Lower lobe of right lung (tissue), 2 donors: ENCODE measurements at regions not wholly inside any gene's neighbourhood (a gene's known extent, or its start where the extent isn't known, plus 50 kb on each side); places are given as distances from the start of the nearest gene placed in this dataset.

Source experiments
- ATAC-seq, 2 donors: fragments of 200-7000 bp; cut with Tn5 transposase; one replicate each; pipeline ENCODE4 v1.9.1; 2020 to 2022; ENCODE audit warnings: mild to moderate bottlenecking in 2 of 2, moderate library complexity in 2 of 2
- DNase-seq: peaks from one replicate; pipeline ENCODE4 v3.0.0-alpha.2; 2020
- H3K27ac ChIP-seq: fragments of 200-600 bp; one replicate; pipeline ENCODE4 v1.8.0; 2022
- H3K27me3 ChIP-seq: fragments of 200-600 bp; one replicate; pipeline ENCODE4 v1.8.0; 2022; ENCODE audit warnings: low read depth
- H3K36me3 ChIP-seq: fragments of 200-600 bp; one replicate; pipeline ENCODE4 v1.8.0; 2022; ENCODE audit warnings: mild to moderate bottlenecking
- H3K4me1 ChIP-seq: fragments of 200-600 bp; one replicate; pipeline ENCODE4 v1.8.0; 2022
- H3K4me3 ChIP-seq: fragments of 200-600 bp; one replicate; pipeline ENCODE4 v1.8.0; 2022; ENCODE audit warnings: mild to moderate bottlenecking
- H3K9me3 ChIP-seq: fragments of 200-600 bp; one replicate; pipeline ENCODE4 v1.8.0; 2022
- intact Hi-C: fragments of 100-400 bp; cut with DNase I; formaldehyde crosslinking; loops from one replicate; pipeline ENCODE4 v1.11.0; 2022
- TF ChIP-seq, protein P1 (sequence below): fragments of 200-600 bp; IDR thresholded peaks from one replicate; pipeline ENCODE4 v1.8.0; 2022; ENCODE audit warnings: antibody characterized with exemption, mild to moderate bottlenecking
- donor health status: DM: no; HTN: yes; CAD: no; lungs with severe emphysema.

DNA sequence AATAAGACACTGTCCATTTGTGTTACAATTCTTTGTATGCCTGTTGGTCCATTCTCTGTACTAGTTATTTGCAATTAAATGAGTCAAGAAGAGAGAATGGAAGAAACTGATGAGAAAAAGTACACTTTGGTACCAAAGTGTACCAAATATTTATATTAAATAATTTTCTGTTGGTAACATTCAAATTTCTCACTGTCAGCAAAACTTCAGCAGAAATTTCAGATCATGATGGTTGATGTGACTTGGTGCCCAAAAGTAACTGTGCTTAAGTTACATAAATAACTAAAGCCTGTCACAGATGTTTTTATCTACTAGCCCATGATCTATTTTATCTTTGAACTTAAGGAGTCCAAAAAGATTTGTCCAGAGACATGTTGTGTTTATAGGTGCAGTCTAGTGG, 274.4 kb upstream of the CXADR start:
- Histone ChIP-seq H3K36me3 (no peaks in the 10 kb centered on the region), H3K27ac (no peak overlapping the region), H3K27me3 (no peaks in the 10 kb centered on the region), H3K4me3 (no peak overlapping the region), H3K4me1 (no peaks in the 10 kb centered on the region), H3K9me3 (no peaks in the 10 kb centered on the region)
- DNase-seq: no peak
- TF ChIP-seq, protein P1, sequence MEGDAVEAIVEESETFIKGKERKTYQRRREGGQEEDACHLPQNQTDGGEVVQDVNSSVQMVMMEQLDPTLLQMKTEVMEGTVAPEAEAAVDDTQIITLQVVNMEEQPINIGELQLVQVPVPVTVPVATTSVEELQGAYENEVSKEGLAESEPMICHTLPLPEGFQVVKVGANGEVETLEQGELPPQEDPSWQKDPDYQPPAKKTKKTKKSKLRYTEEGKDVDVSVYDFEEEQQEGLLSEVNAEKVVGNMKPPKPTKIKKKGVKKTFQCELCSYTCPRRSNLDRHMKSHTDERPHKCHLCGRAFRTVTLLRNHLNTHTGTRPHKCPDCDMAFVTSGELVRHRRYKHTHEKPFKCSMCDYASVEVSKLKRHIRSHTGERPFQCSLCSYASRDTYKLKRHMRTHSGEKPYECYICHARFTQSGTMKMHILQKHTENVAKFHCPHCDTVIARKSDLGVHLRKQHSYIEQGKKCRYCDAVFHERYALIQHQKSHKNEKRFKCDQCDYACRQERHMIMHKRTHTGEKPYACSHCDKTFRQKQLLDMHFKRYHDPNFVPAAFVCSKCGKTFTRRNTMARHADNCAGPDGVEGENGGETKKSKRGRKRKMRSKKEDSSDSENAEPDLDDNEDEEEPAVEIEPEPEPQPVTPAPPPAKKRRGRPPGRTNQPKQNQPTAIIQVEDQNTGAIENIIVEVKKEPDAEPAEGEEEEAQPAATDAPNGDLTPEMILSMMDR: no peak
- intact Hi-C loops: no loop called here
- ATAC-seq: no peak

DNA sequence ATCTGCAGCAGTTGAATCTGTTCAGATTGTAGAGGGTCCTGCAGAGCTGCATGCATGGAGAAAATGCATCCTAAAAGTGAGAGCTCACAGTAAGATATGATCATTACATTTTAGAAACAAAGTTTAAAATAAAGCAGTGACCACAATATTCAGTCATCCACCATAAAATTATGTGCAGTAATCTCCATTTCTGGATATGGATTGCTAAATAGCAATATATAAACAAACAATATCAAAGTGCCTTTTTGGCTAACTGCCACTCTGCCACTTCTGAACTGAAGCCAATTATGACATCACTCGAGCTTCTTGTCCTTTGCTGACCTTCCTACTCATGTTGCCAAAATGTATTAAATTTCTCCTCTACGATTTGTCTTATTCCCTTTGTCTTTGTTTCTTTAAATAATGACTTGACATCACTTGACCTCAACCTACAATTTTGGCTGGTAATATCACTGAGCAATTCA, 262.0 kb upstream of the CXADR start:
- TF ChIP-seq, protein P1: no peak
- ATAC-seq: no peak
- Histone ChIP-seq H3K9me3 (no peaks in the 10 kb centered on the region), H3K27ac (no peak overlapping the region), H3K4me1 (no peaks in the 10 kb centered on the region), H3K36me3 (no peaks in the 10 kb centered on the region), H3K27me3 (no peaks in the 10 kb centered on the region), H3K4me3 (no peak overlapping the region)
- intact Hi-C loops: no loop called here
- DNase-seq: no peak

DNA sequence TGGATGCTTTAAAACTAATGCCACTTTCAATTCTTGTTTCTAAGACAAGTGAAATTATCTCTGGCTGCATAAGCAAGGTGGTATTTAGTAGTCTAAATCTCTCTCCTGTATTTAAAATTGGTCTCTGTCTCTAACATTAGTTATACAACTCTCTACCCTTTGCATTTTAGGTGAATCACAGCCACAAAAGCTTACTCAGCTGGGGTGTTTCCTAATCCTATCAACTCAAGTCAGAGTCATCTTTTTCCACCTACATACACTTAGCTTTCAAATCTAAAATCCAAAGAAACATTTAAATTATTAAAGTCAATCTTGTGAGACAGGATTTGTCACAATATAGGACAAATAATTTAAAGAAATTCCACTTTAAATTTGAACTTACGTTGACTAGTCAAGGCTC, 255.1 kb upstream of the CXADR start:
- Histone ChIP-seq H3K36me3 (no peaks in the 10 kb centered on the region), H3K9me3 (no peaks in the 10 kb centered on the region), H3K27me3 (no peaks in the 10 kb centered on the region), H3K27ac (no peak overlapping the region), H3K4me1 (no peaks in the 10 kb centered on the region), H3K4me3 (no peak overlapping the region)
- intact Hi-C loops: no loop called here
- TF ChIP-seq, protein P1: no peak
- no peak for ATAC-seq
- no peak for DNase-seq

DNA sequence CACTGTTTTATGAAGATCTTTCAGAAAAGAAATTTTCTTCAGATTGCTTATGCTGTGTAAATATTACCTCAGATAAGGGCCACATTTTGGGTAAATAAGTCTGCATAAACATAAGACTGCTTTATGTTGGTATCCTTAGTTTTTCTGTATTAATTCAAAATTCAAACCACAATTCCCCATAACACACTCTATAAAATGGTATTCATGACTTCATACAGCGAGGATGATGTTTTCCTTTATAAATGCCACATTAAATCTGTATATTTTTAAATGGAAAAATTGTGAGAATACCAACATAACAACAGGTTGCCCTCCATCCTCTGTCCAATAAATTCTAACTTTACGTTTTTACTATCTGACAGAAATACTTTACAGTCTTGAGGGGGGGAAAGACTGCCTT, 248.7 kb upstream of the CXADR start:
- H3K27me3 ChIP-seq: no peaks in the 10 kb centered on the region
- DNase-seq (no peak), ATAC-seq (no peak)
- no peak overlapping the region for H3K27ac ChIP-seq
- no peak overlapping the region for H3K4me3 ChIP-seq
- H3K9me3 ChIP-seq: no peaks in the 10 kb centered on the region
- TF ChIP-seq, protein P1: no peak
- no peaks in the 10 kb centered on the region for H3K36me3 ChIP-seq
- intact Hi-C loops: no loop called here
- H3K4me1 ChIP-seq: no peaks in the 10 kb centered on the region

DNA sequence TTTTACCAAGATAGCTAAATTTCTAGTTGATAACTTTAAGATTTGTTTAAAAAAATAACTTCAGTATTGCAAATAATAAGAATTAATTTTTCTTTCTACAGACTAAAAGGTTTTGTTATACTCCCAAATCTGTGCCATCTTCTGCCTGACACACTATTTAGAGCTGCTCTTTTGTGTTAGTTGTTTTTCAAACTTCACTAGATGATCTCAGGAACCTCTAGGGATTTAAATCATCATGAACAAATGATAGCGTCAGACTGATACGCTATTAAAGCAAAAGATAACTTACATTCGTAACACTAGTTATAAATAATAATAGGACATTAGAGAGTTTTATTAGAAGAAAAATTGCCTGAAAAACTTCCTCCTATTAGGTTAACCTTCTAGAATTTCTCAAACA, 243.1 kb upstream of the CXADR start:
- Histone ChIP-seq H3K36me3 (no peaks in the 10 kb centered on the region), H3K9me3 (no peaks in the 10 kb centered on the region), H3K27me3 (no peaks in the 10 kb centered on the region), H3K4me1 (no peaks in the 10 kb centered on the region), H3K27ac (no peak overlapping the region), H3K4me3 (no peak overlapping the region)
- DNase-seq (no peak), ATAC-seq (no peak)
- intact Hi-C loops: no loop called here
- TF ChIP-seq, protein P1: no peak

DNA sequence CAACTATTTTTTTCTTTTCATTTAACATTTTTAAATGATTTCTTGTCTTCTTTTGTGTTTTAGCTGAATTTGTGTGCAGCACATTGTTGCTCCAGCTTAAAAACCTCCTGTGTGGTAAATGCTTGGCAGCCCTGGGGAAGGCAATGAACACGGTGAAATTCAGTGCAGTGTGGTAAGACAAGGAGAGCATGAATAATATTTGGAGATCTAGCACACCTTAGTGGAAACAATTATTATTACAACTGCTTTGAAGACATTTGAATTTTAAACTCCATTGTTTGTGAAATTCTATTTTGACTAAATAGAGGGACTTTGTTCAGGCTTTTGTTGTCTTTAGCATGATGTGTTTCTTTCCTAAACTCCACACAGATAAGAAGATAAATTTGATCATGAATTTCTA, 242.6 kb upstream of the CXADR start:
- ATAC-seq: peak in 1 of 2 donors; percentile 68
- Histone ChIP-seq H3K9me3 (no peaks in the 10 kb centered on the region), H3K4me3 (no peak overlapping the region), H3K27ac (no peak overlapping the region), H3K4me1 (no peaks in the 10 kb centered on the region), H3K27me3 (no peaks in the 10 kb centered on the region), H3K36me3 (no peaks in the 10 kb centered on the region)
- TF ChIP-seq, protein P1: peak; percentile 38
- DNase-seq: no peak
- intact Hi-C loops: no loop called here
